ENCODE measurements at regions not wholly inside any gene's neighbourhood (a gene's known extent, or its start where the extent isn't known, plus 50 kb on each side); places are given as distances from the start of the nearest gene placed in this dataset.
"Not testable (repeated sequence)": the region's sequence is repeated elsewhere in the genome, so short reads cannot be mapped to it uniquely, and the experiment has no call there.

- no peak overlapping the region for H3K4ac ChIP-seq (ENCODE audit: low read length)
- H2BK120ac ChIP-seq (ENCODE audit: low read depth, low read length) = no peak overlapping the region
- no peak overlapping the region for H3K18ac ChIP-seq (ENCODE audit: low read length)
- H2AK5ac ChIP-seq (ENCODE audit: low read depth, low read length) = no peak overlapping the region
- H3K4me1 ChIP-seq (ENCODE audit: control insufficient read depth in 2 of 2, insufficient read depth in 1 of 2, low read depth in 1 of 2, low read length in 2 of 2) = no peaks in the 10 kb centered on the region
- no peak overlapping the region for H2BK12ac ChIP-seq (ENCODE audit: low read length)
- no peaks in the 10 kb centered on the region for H3K36me3 ChIP-seq (replicated peaks in 1 of 2; ENCODE audit: control insufficient read depth in 2 of 2, insufficient read depth in 2 of 2, low read length in 2 of 2)
- H2BK5ac ChIP-seq (ENCODE audit: low read length) = no peak overlapping the region
- DNase-seq (ENCODE audit: low spot score) = no peak
- no peak overlapping the region for H3K9ac ChIP-seq (ENCODE audit: low read depth, low read length, poor library complexity)
- H3K4me3 ChIP-seq (ENCODE audit: low read length in 2 of 2) = no peak overlapping the region
- H3K27ac ChIP-seq (replicated peaks; ENCODE audit: low read length) = no peak overlapping the region
- H4K91ac ChIP-seq (ENCODE audit: low read depth, low read length, poor library complexity) = no peak overlapping the region
- no peak overlapping the region for H3K4me2 ChIP-seq (ENCODE audit: insufficient read depth, low read length, poor library complexity, severe bottlenecking)
- no peak overlapping the region for H3K23ac ChIP-seq (ENCODE audit: low read depth, low read length, poor library complexity)
- no peak overlapping the region for H2AFZ ChIP-seq (ENCODE audit: low read length)
- H4K8ac ChIP-seq (ENCODE audit: low read depth, low read length) = no peak overlapping the region
- no peaks in the 10 kb centered on the region for H3K79me1 ChIP-seq (ENCODE audit: low read depth, low read length)
- H3K9me3 ChIP-seq (replicated peaks in 1 of 2; ENCODE audit: control insufficient read depth in 2 of 2, insufficient read depth in 1 of 2, low read depth in 1 of 2, low read length in 2 of 2) = no peaks in the 10 kb centered on the region
- WGBS, 2 donors (ENCODE audit: extremely low coverage in 2 of 2, insufficient read length in 2 of 2, insufficient replicate concordance in 1 of 2) = no CpG with 5 or more reads among the region's 2 CpGs
- no peak overlapping the region for H2BK15ac ChIP-seq (ENCODE audit: low read length)
- no peaks in the 10 kb centered on the region for H3K27me3 ChIP-seq (ENCODE audit: control insufficient read depth in 3 of 3, insufficient read depth in 3 of 3, low read depth in 1 of 3, low read length in 3 of 3)
- no peak overlapping the region for H3K14ac ChIP-seq (ENCODE audit: low read length)
Measured at GRCh38 chr18:51569561-51569960, 372.1 kb upstream of the MEX3C start.

- H3K36me3 ChIP-seq (replicated peaks in 1 of 2; ENCODE audit: control insufficient read depth in 2 of 2, insufficient read depth in 2 of 2, low read length in 2 of 2); H3K18ac ChIP-seq (ENCODE audit: low read length); H3K27me3 ChIP-seq (ENCODE audit: control insufficient read depth in 3 of 3, insufficient read depth in 3 of 3, low read depth in 1 of 3, low read length in 3 of 3); H3K9me3 ChIP-seq (replicated peaks in 1 of 2; ENCODE audit: control insufficient read depth in 2 of 2, insufficient read depth in 1 of 2, low read depth in 1 of 2, low read length in 2 of 2); H3K9ac ChIP-seq (ENCODE audit: low read depth, low read length, poor library complexity); H3K4ac ChIP-seq (ENCODE audit: low read length); H2BK15ac ChIP-seq (ENCODE audit: low read length); H3K27ac ChIP-seq (replicated peaks; ENCODE audit: low read length); H2AFZ ChIP-seq (ENCODE audit: low read length); H3K4me3 ChIP-seq (ENCODE audit: low read length in 2 of 2); H4K91ac ChIP-seq (ENCODE audit: low read depth, low read length, poor library complexity); H3K14ac ChIP-seq (ENCODE audit: low read length); H2BK12ac ChIP-seq (ENCODE audit: low read length); H2BK120ac ChIP-seq (ENCODE audit: low read depth, low read length); H4K8ac ChIP-seq (ENCODE audit: low read depth, low read length); H3K23ac ChIP-seq (ENCODE audit: low read depth, low read length, poor library complexity); H3K4me1 ChIP-seq (ENCODE audit: control insufficient read depth in 2 of 2, insufficient read depth in 1 of 2, low read depth in 1 of 2, low read length in 2 of 2); H2BK5ac ChIP-seq (ENCODE audit: low read length); H3K79me1 ChIP-seq (ENCODE audit: low read depth, low read length); DNase-seq (ENCODE audit: low spot score); H3K4me2 ChIP-seq (ENCODE audit: insufficient read depth, low read length, poor library complexity, severe bottlenecking); H2AK5ac ChIP-seq (ENCODE audit: low read depth, low read length): not testable (repeated sequence)
- no CpG with 5 or more reads among the region's 4 CpGs for WGBS, 2 donors (ENCODE audit: extremely low coverage in 2 of 2, insufficient read length in 2 of 2, insufficient replicate concordance in 1 of 2)
Measured at GRCh38 chr18:51570071-51570470, 372.6 kb upstream of the MEX3C start.

GRCh38 chr18:51573886-51574285 is 376.4 kb upstream of the MEX3C start:
- WGBS, 2 donors (ENCODE audit: extremely low coverage in 2 of 2, insufficient read length in 2 of 2, insufficient replicate concordance in 1 of 2) = no CpG with 5 or more reads among the region's 8 CpGs
- H2BK12ac ChIP-seq (ENCODE audit: low read length); H4K91ac ChIP-seq (ENCODE audit: low read depth, low read length, poor library complexity); H2BK120ac ChIP-seq (ENCODE audit: low read depth, low read length); H2AK5ac ChIP-seq (ENCODE audit: low read depth, low read length); H3K79me1 ChIP-seq (ENCODE audit: low read depth, low read length); H3K9me3 ChIP-seq (replicated peaks in 1 of 2; ENCODE audit: control insufficient read depth in 2 of 2, insufficient read depth in 1 of 2, low read depth in 1 of 2, low read length in 2 of 2); H3K18ac ChIP-seq (ENCODE audit: low read length); H3K27me3 ChIP-seq (ENCODE audit: control insufficient read depth in 3 of 3, insufficient read depth in 3 of 3, low read depth in 1 of 3, low read length in 3 of 3); H2AFZ ChIP-seq (ENCODE audit: low read length); H3K23ac ChIP-seq (ENCODE audit: low read depth, low read length, poor library complexity); DNase-seq (ENCODE audit: low spot score); H3K27ac ChIP-seq (replicated peaks; ENCODE audit: low read length); H3K9ac ChIP-seq (ENCODE audit: low read depth, low read length, poor library complexity); H3K4ac ChIP-seq (ENCODE audit: low read length); H3K4me3 ChIP-seq (ENCODE audit: low read length in 2 of 2); H2BK5ac ChIP-seq (ENCODE audit: low read length); H4K8ac ChIP-seq (ENCODE audit: low read depth, low read length); H3K4me1 ChIP-seq (ENCODE audit: control insufficient read depth in 2 of 2, insufficient read depth in 1 of 2, low read depth in 1 of 2, low read length in 2 of 2); H2BK15ac ChIP-seq (ENCODE audit: low read length); H3K36me3 ChIP-seq (replicated peaks in 1 of 2; ENCODE audit: control insufficient read depth in 2 of 2, insufficient read depth in 2 of 2, low read length in 2 of 2); H3K14ac ChIP-seq (ENCODE audit: low read length); H3K4me2 ChIP-seq (ENCODE audit: insufficient read depth, low read length, poor library complexity, severe bottlenecking): not testable (repeated sequence)

GRCh38 chr18:51575171-51575570 is 377.7 kb upstream of the MEX3C start:
- Histone ChIP-seq H3K18ac (ENCODE audit: low read length) (no peak overlapping the region), H4K8ac (ENCODE audit: low read depth, low read length) (no peak overlapping the region), H2BK5ac (ENCODE audit: low read length) (no peak overlapping the region), H3K36me3 (replicated peaks in 1 of 2; ENCODE audit: control insufficient read depth in 2 of 2, insufficient read depth in 2 of 2, low read length in 2 of 2) (no peaks in the 10 kb centered on the region), H3K4me1 (ENCODE audit: control insufficient read depth in 2 of 2, insufficient read depth in 1 of 2, low read depth in 1 of 2, low read length in 2 of 2) (peaks cover 0 to 6% of the 10 kb centered on the region in 2 donors), H3K9ac (ENCODE audit: low read depth, low read length, poor library complexity) (no peak overlapping the region), H3K27me3 (ENCODE audit: control insufficient read depth in 3 of 3, insufficient read depth in 3 of 3, low read depth in 1 of 3, low read length in 3 of 3) (no peaks in the 10 kb centered on the region), H2BK12ac (ENCODE audit: low read length) (no peak overlapping the region), H2AFZ (ENCODE audit: low read length) (no peak overlapping the region), H3K14ac (ENCODE audit: low read length) (no peak overlapping the region), H3K27ac (replicated peaks; ENCODE audit: low read length) (no peak overlapping the region), H3K4me2 (ENCODE audit: insufficient read depth, low read length, poor library complexity, severe bottlenecking) (no peak overlapping the region), H3K79me1 (ENCODE audit: low read depth, low read length) (no peaks in the 10 kb centered on the region), H3K23ac (ENCODE audit: low read depth, low read length, poor library complexity) (no peak overlapping the region), H4K91ac (ENCODE audit: low read depth, low read length, poor library complexity) (no peak overlapping the region), H2BK120ac (ENCODE audit: low read depth, low read length) (no peak overlapping the region), H3K4ac (ENCODE audit: low read length) (no peak overlapping the region), H2BK15ac (ENCODE audit: low read length) (no peak overlapping the region), H2AK5ac (ENCODE audit: low read depth, low read length) (no peak overlapping the region), H3K4me3 (ENCODE audit: low read length in 2 of 2) (no peak overlapping the region), H3K9me3 (replicated peaks in 1 of 2; ENCODE audit: control insufficient read depth in 2 of 2, insufficient read depth in 1 of 2, low read depth in 1 of 2, low read length in 2 of 2) (peaks cover 0 to 4% of the 10 kb centered on the region in 2 donors)
- DNase-seq (ENCODE audit: low spot score) = no peak
- WGBS, 2 donors (ENCODE audit: extremely low coverage in 2 of 2, insufficient read length in 2 of 2, insufficient replicate concordance in 1 of 2) = no CpG with 5 or more reads among the region's 2 CpGs
